SK-N-SH (cell line): ENCODE measurements at regions not wholly inside any gene's neighbourhood (a gene's known extent, or its start where the extent isn't known, plus 50 kb on each side); places are given as distances from the start of the nearest gene placed in this dataset.

Source experiments
- CTCF ChIA-PET: fragments of 300-600, 350-600 bp; formaldehyde crosslinking; extraction: SDS; loops from one replicate; lab custom pipeline; 2021; lab: Yijun Ruan, JAX
- POLR2A ChIA-PET: fragments of 350-600 bp; sonication (Branson Sonifier 250); formaldehyde crosslinking; extraction: SDS; loops from one replicate; lab custom pipeline; 2020; ENCODE audit warnings: antibody characterized with exemption, inconsistent platforms; lab: Yijun Ruan, JAX
- DNase-seq: peaks from one replicate; pipeline ENCODE4 v3.0.0; 2012
- H2AFZ ChIP-seq: fragments of 200-600 bp; sonication (generic); 2 replicates; pipeline ENCODE4 v1.8.1; 2016; ENCODE audit warnings: antibody characterized with exemption, mild to moderate bottlenecking, low read depth
- H3F3A ChIP-seq: fragments of 200-600 bp; sonication (generic); replicated peaks from 2 replicates; pipeline ENCODE3; 2016; ENCODE audit warnings: antibody characterized with exemption, mild to moderate bottlenecking; ENCODE audit not compliant: insufficient read depth
- H3K27ac ChIP-seq, 2 experiments: fragments of 200-500 bp in 1 of 2; fragments of 200-600 bp in 1 of 2; sonication (Bioruptor generic) in 1 of 2; sonication (generic), shearing (Covaris generic) in 1 of 2; 2 replicates each; pipeline versions ENCODE4 v1.5.1 to v1.6.1; 2014 to 2016; ENCODE audit warnings: low read depth in 2 of 2, inconsistent platforms in 1 of 2, low read length in 1 of 2, mild to moderate bottlenecking in 1 of 2, mixed read lengths in 1 of 2
- H3K27me3 ChIP-seq: fragments of 200-600 bp; sonication (generic), shearing (Covaris generic); 2 replicates; pipeline ENCODE4 v1.6.1; 2016; ENCODE audit warnings: mixed run types; ENCODE audit not compliant: insufficient read depth
- H3K36me3 ChIP-seq, 2 experiments: fragments of 200-500 bp in 1 of 2; fragments of 200-600 bp in 1 of 2; sonication (Bioruptor generic) in 1 of 2; sonication (generic) in 1 of 2; replicated peaks in 1 of 2; 2 replicates each; pipeline versions ENCODE3 to v1.5.1; 2014 to 2016; ENCODE audit warnings: low read length in 1 of 2, mild to moderate bottlenecking in 1 of 2; ENCODE audit not compliant: insufficient read depth in 2 of 2, control insufficient read depth in 1 of 2
- H3K4me1 ChIP-seq, 2 experiments: fragments of 200-500 bp in 1 of 2; fragments of 200-600 bp in 1 of 2; sonication (Bioruptor generic) in 1 of 2; sonication (generic), shearing (Covaris generic) in 1 of 2; 2 replicates each; pipeline versions ENCODE4 v1.5.1 to v1.6.1; 2014 to 2016; ENCODE audit warnings: low read depth in 1 of 2, low read length in 1 of 2, mixed run types in 1 of 2; ENCODE audit not compliant: insufficient read depth in 2 of 2, control insufficient read depth in 1 of 2
- H3K4me2 ChIP-seq: fragments of 200-600 bp; sonication (generic), shearing (Covaris generic); 2 replicates; pipeline ENCODE4 v1.6.1; 2017; ENCODE audit warnings: mixed run types
- H3K4me3 ChIP-seq, 2 experiments: fragments of 200-500 bp in 1 of 2; fragments of 200-600 bp in 1 of 2; sonication (Bioruptor generic) in 1 of 2; sonication (generic), shearing (Covaris generic) in 1 of 2; 2 replicates each; pipeline versions ENCODE4 v1.5.1 to v1.8.1; 2014 to 2016; ENCODE audit warnings: low read depth in 2 of 2, inconsistent platforms in 1 of 2, low read length in 1 of 2, mild to moderate bottlenecking in 1 of 2, mixed read lengths in 1 of 2, moderate library complexity in 1 of 2
- H3K79me2 ChIP-seq: fragments of 200-600 bp; sonication (generic); 2 replicates; pipeline ENCODE4 v1.8.1; 2017; ENCODE audit warnings: mild to moderate bottlenecking; ENCODE audit not compliant: insufficient read depth
- H3K9ac ChIP-seq: fragments of 200-600 bp; sonication (generic); 2 replicates; pipeline ENCODE4 v1.6.1; 2017; ENCODE audit warnings: mixed run types
- H3K9me2 ChIP-seq: fragments of 200-600 bp; sonication (generic); 2 replicates; pipeline ENCODE4 v1.6.1; 2017; ENCODE audit warnings: mixed run types
- H3K9me3 ChIP-seq: fragments of 200-600 bp; sonication (generic); 2 replicates; pipeline ENCODE4 v1.6.1; 2017; ENCODE audit warnings: mixed run types, mild to moderate bottlenecking, moderate library complexity
- H4K20me1 ChIP-seq: fragments of 200-600 bp; sonication (generic); 2 replicates; pipeline ENCODE4 v1.6.1; 2017; ENCODE audit warnings: mild to moderate bottlenecking, mixed run types; ENCODE audit not compliant: insufficient read depth
- CTCF ChIP-seq: fragments of 200-600 bp; sonication (generic); IDR thresholded peaks from 2 replicates; pipeline ENCODE4 v1.6.1; 2017; ENCODE audit warnings: antibody characterized with exemption, mild to moderate bottlenecking, moderate library complexity
- EZH2phosphoT487 ChIP-seq: fragments of 200-600 bp; sonication (generic); IDR thresholded peaks from 2 replicates; pipeline ENCODE4 v1.6.1; 2017; ENCODE audit warnings: low read depth, mixed run types, mild to moderate bottlenecking, antibody characterized with exemption, moderate library complexity, borderline replicate concordance
- FOSL2 ChIP-seq: IDR thresholded peaks from 2 replicates; pipeline ENCODE4 v1.4.0; 2012; ENCODE audit warnings: low read depth, mild to moderate bottlenecking, moderate library complexity, borderline replicate concordance
- FOXJ3 ChIP-seq: sonication (generic); formaldehyde crosslinking; IDR thresholded peaks from 2 replicates; pipeline ENCODE4 v1.5.1; 2020; ENCODE audit warnings: mild to moderate bottlenecking, missing genetic modification reagents
- MEF2A ChIP-seq: IDR thresholded peaks from 2 replicates; pipeline ENCODE4 v1.4.0; 2012; ENCODE audit warnings: low read depth, borderline replicate concordance
- NFIC ChIP-seq: IDR thresholded peaks from 2 replicates; pipeline ENCODE4 v1.4.0; 2012; ENCODE audit warnings: borderline replicate concordance
- POLR2AphosphoS5 ChIP-seq: IDR thresholded peaks from 2 replicates; pipeline ENCODE4 v1.6.1; 2012; ENCODE audit warnings: low read depth, low read length
- RAD21 ChIP-seq: IDR thresholded peaks from 2 replicates; pipeline ENCODE4 v1.6.1; 2012; ENCODE audit warnings: mild to moderate bottlenecking, low read length
- RCOR1 ChIP-seq: fragments of 150-350 bp; IDR thresholded peaks from 2 replicates; pipeline ENCODE4 v1.6.1; 2017; ENCODE audit warnings: antibody characterized with exemption, low read length
- REST ChIP-seq: IDR thresholded peaks from 2 replicates; pipeline ENCODE4 v1.6.1; 2012; ENCODE audit warnings: mild to moderate bottlenecking, low read depth, low read length, moderate library complexity
- RXRA ChIP-seq: IDR thresholded peaks from 2 replicates; pipeline ENCODE4 v1.4.0; 2012; ENCODE audit warnings: low read depth, mild to moderate bottlenecking, borderline replicate concordance
- SIN3A ChIP-seq: IDR thresholded peaks from 2 replicates; pipeline ENCODE4 v1.6.1; 2012; ENCODE audit warnings: low read depth, mild to moderate bottlenecking, low read length, moderate library complexity, borderline replicate concordance
- TCF12 ChIP-seq: IDR thresholded peaks from 2 replicates; pipeline ENCODE4 v1.4.0; 2012
- TEAD4 ChIP-seq: IDR thresholded peaks from 2 replicates; pipeline ENCODE4 v1.4.0; 2012; ENCODE audit warnings: mild to moderate bottlenecking, borderline replicate concordance; ENCODE audit not compliant: insufficient read depth
- USF2 ChIP-seq: fragments of 150-350 bp; IDR thresholded peaks from 2 replicates; pipeline ENCODE4 v1.6.1; 2017; ENCODE audit warnings: antibody characterized with exemption, low read length, low read depth, borderline replicate concordance
- WGBS: methylation state at CpG from one replicate; pipeline ENCODE4 v1.1.6; 2017; ENCODE audit warnings: low lambda C conversion rate; 5-methylcytosine and 5-hydroxymethylcytosine counted together
- TF ChIP-seq, protein P1 (sequence below): IDR thresholded peaks from 2 replicates; pipeline ENCODE4; 2012

- Histone ChIP-seq H3K9ac (no peak overlapping the region), H3K27ac (no peak overlapping the region), H3K4me2 (no peak overlapping the region), H3K9me2 (no peaks in the 10 kb centered on the region), H3K4me1 (no peaks in the 10 kb centered on the region), H3K4me3 (no peak overlapping the region), H3K36me3 (no peaks in the 10 kb centered on the region), H2AFZ (no peak overlapping the region), H3F3A (no peaks in the 10 kb centered on the region), H4K20me1 (no peaks in the 10 kb centered on the region), H3K79me2 (no peaks in the 10 kb centered on the region), H3K27me3 (no peaks in the 10 kb centered on the region), H3K9me3 (no peaks in the 10 kb centered on the region)
- CTCF ChIA-PET: no interaction called here
- no peak for TF ChIP-seq FOXJ3
- no peak for TF ChIP-seq TCF12
- no peak for TF ChIP-seq NFIC
- TF ChIP-seq CTCF: no peak
- no peak for TF ChIP-seq TEAD4
- DNase-seq: no peak
- WGBS: 84% methylated on average over 4 of the region's 4 CpGs
- POLR2A ChIA-PET: no interaction called here
These were observed 63.7 kb upstream of the GMDS start for GRCh38 chr6:2309122-2309521.

DNA sequence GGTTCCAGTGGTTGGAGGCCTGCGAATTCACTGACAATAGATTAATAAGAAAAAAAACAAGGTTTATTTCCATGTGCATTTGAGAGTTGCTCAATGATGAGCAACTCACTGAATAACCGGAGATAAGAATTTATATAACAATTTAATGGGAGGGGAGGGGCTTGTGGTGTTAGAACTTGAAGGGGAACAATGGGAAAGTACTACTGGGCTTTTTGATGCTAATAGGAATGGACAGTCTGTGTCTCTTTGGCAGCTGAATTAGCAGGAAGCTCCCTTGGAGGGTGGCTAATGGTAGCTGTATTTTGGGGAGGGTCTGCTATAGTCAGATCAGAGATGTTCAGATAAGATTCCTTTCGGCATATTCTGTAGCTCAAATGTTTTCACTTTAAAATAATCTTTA is 62.4 kb upstream of the GMDS start:
- H3K4me1 ChIP-seq: no peaks in the 10 kb centered on the region
- no peak overlapping the region for H3K4me3 ChIP-seq
- no peaks in the 10 kb centered on the region for H3K9me2 ChIP-seq
- no peaks in the 10 kb centered on the region for H4K20me1 ChIP-seq
- no peaks in the 10 kb centered on the region for H3F3A ChIP-seq
- POLR2A ChIA-PET: no interaction called here
- WGBS: 33% methylated on average over 3 of the region's 3 CpGs
- H3K79me2 ChIP-seq: no peaks in the 10 kb centered on the region
- no peak overlapping the region for H3K4me2 ChIP-seq
- no peak overlapping the region for H2AFZ ChIP-seq
- CTCF ChIA-PET: no interaction called here
- no peak overlapping the region for H3K27ac ChIP-seq
- H3K27me3 ChIP-seq: no peaks in the 10 kb centered on the region
- DNase-seq: no peak
- H3K36me3 ChIP-seq: no peaks in the 10 kb centered on the region
- no peak overlapping the region for H3K9ac ChIP-seq
- no peaks in the 10 kb centered on the region for H3K9me3 ChIP-seq
- TF ChIP-seq TEAD4 (no peak), NFIC (no peak), TCF12 (no peak), EZH2phosphoT487 (no peak), MEF2A (no peak), FOSL2 (no peak), CTCF (no peak), SIN3A (no peak), RCOR1 (no peak), RXRA (no peak), USF2 (no peak), REST (no peak), FOXJ3 (no peak), RAD21 (no peak), POLR2AphosphoS5 (no peak)
- TF ChIP-seq, protein P1, sequence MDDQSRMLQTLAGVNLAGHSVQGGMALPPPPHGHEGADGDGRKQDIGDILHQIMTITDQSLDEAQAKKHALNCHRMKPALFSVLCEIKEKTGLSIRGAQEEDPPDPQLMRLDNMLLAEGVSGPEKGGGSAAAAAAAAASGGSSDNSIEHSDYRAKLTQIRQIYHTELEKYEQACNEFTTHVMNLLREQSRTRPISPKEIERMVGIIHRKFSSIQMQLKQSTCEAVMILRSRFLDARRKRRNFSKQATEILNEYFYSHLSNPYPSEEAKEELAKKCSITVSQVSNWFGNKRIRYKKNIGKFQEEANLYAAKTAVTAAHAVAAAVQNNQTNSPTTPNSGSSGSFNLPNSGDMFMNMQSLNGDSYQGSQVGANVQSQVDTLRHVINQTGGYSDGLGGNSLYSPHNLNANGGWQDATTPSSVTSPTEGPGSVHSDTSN: no peak
